IPS-15b (cell line): ENCODE measurements at regions not wholly inside any gene's neighbourhood (a gene's known extent, or its start where the extent isn't known, plus 50 kb on each side); places are given as distances from the start of the nearest gene placed in this dataset.

Experiments
- H3K27me3 ChIP-seq: one replicate; pipeline ENCODE4 v1.6.1; 2013; ENCODE audit warnings: low read length; ENCODE audit not compliant: control insufficient read depth, insufficient read depth
- H3K36me3 ChIP-seq: one replicate; pipeline ENCODE4 v1.6.1; 2013; ENCODE audit warnings: low read length; ENCODE audit not compliant: control insufficient read depth, insufficient read depth
- H3K4me1 ChIP-seq: one replicate; pipeline ENCODE4 v1.6.1; 2013; ENCODE audit warnings: mild to moderate bottlenecking, low read length; ENCODE audit not compliant: control insufficient read depth, insufficient read depth
- H3K4me3 ChIP-seq: one replicate; pipeline ENCODE4 v1.5.1; 2013; ENCODE audit warnings: low read depth, low read length
- H3K9ac ChIP-seq: one replicate; pipeline ENCODE4 v1.6.1; 2013; ENCODE audit warnings: low read depth, mild to moderate bottlenecking, low read length
- H3K9me3 ChIP-seq: one replicate; pipeline ENCODE4 v1.6.1; 2013; ENCODE audit warnings: mild to moderate bottlenecking, low read length; ENCODE audit not compliant: control insufficient read depth, insufficient read depth

DNA sequence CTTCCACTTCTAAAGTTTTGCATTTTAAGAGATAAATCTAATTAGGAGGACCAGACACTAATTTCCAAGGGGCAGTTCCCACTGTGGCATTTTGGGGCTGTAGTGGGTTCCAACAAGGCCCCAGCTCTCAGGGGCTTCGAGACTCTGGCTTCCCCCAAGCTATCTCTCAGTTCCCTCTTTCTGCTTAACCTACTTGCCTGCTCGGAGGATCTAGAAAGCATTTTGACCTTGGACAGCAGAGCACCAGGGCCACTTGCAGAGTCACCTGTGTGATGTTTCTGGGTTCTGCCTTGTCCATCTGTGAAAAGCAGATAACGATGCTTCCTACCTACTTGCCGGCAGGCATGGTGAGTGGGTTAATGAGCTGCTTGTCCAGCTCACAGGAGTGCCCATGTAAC is 175.4 kb downstream of the MED10 start:
- no peaks in the 10 kb centered on the region for H3K9me3 ChIP-seq
- no peak overlapping the region for H3K4me3 ChIP-seq
- H3K9ac ChIP-seq = no peak overlapping the region
- H3K36me3 ChIP-seq = no peaks in the 10 kb centered on the region
- H3K27me3 ChIP-seq = no peaks in the 10 kb centered on the region
- no peaks in the 10 kb centered on the region for H3K4me1 ChIP-seq

DNA sequence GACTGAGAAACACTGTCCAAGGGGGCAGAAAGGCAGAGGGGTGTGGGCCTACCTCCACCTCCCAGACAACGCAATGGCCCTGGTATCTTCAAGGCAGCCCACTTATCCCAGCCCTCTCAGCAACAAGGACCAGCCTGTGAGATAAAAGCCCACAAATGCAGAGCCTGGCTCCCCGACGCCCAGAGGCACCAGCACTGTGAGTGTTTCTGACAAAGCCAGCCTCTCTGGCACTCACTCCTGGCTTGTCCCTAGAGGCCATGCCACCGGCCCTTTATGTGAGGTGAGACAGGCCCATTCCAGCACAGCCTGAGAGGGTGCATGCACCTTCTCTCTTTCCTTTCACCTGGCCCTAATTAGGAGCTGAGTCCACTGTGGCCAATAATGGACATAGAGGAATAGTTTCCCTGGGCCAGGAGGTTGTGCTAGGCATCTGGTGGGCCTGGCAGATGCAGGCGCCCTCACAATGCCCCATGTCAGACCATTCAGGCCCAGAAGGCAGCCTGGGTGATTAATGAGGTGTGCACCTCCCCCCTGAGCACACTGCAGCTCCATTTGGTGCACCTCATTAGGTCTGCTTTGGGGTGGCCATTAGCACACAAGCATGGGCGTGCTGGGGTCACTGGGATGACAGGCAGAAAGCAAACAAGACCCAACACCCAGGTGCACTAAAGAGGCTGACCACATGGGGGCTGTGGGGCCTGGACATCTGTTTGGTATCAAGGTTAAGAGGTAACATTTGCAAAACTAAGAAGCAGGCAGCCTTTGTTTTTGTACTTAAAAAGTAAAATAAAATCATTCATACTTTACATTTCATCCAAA is 176.0 kb downstream of the MED10 start:
- Histone ChIP-seq H3K4me3 (no peak overlapping the region), H3K27me3 (no peaks in the 10 kb centered on the region), H3K9me3 (no peaks in the 10 kb centered on the region), H3K4me1 (no peaks in the 10 kb centered on the region), H3K36me3 (no peaks in the 10 kb centered on the region), H3K9ac (no peak overlapping the region)

DNA sequence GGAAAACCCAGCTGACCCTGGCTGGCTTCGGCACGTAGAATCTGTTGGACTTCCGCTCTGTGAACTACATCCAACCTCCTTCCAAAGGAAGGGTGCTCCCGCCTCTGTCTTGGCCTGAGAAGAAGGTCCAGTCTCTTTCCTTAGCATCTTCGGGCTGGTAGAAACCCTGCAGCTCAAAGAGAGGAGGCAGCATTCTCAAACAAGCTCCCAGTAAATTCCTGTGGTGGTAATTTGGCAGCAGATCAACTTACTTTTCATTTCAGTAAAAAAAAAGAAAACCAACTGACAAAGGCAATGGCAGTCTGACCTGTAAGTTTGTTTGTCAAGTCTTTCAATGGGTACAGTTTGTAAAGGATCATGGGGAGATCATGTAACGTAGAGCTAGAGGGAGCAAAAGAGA is 176.7 kb downstream of the MED10 start:
- H3K36me3 ChIP-seq = no peaks in the 10 kb centered on the region
- H3K9ac ChIP-seq = no peak overlapping the region
- no peaks in the 10 kb centered on the region for H3K9me3 ChIP-seq
- no peaks in the 10 kb centered on the region for H3K27me3 ChIP-seq
- no peaks in the 10 kb centered on the region for H3K4me1 ChIP-seq
- no peak overlapping the region for H3K4me3 ChIP-seq

DNA sequence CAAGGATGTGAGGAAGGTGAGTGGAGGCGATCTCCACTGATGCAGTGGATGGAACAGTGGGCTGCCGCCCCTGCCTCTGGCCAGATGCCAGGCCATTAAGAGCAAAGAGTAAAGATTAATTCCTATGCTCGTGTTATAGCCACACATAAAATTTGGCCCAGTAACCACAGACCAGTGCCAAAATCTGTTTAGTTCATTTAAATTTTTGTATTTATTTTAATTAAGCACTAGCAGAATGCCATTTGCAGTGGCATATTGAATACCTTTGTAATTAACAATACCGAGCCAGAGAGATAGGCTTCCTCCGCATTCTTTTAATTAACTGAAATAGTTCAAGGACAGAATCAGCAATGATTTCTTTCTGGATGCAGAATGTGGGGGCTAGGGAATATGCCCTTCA is 179.8 kb downstream of the MED10 start:
- no peaks in the 10 kb centered on the region for H3K9me3 ChIP-seq
- no peak overlapping the region for H3K4me3 ChIP-seq
- H3K36me3 ChIP-seq = no peaks in the 10 kb centered on the region
- H3K9ac ChIP-seq = no peak overlapping the region
- H3K27me3 ChIP-seq = no peaks in the 10 kb centered on the region
- H3K4me1 ChIP-seq = peaks cover 4% of the 10 kb centered on the region

DNA sequence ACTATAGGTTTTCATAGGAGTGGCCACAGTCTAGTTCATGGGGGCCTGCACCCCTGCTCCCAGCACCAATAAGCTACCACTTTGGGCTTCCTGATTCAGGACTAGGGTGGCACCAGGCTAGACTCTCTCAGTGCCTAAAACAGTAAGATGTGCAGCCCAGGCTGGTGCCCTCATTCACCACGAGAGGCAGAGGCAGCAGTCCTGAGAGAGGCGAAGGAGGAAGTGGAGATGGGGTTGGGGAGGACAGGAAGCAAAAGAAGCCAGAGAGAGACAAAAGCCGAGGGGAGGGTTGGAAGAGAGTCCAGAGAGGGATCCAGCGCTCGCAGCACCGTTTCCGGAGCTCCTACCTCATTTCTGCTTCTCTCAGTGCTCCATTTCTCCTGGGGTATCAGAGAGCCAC is 180.9 kb downstream of the MED10 start:
- no peak overlapping the region for H3K4me3 ChIP-seq
- H3K9ac ChIP-seq = no peak overlapping the region
- peaks cover 4% of the 10 kb centered on the region for H3K4me1 ChIP-seq
- no peaks in the 10 kb centered on the region for H3K27me3 ChIP-seq
- no peaks in the 10 kb centered on the region for H3K9me3 ChIP-seq
- no peaks in the 10 kb centered on the region for H3K36me3 ChIP-seq

DNA sequence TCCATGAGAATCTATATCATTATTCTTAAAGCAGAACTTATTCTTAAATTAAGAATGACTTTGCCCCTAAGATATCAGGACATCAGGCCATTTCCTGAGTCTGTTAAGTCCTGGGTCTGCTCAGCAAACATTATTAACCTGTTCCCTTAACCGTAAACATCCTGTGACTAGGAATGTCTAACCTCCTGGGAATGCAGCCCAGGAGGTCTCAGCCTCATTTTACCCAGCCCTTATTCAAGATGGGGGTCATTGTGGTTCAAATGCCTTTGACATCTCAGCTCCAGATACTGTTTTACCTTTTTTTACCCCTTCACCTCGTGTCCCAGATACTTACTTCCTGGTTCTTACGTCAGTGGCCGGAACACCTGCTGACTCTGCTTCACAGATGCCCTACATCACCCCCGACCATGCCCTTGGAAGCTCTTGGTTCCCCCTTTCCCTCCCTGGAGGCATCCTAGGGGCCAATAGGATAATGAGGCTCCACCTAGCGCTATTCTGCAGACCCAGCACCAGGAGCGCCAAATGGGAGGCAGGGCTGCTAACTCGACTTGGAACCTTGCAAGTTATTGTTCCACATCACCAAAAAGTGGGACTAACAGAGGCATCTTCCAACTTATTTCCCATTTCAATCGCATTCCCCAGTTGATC is 182.5 kb downstream of the MED10 start:
- Histone ChIP-seq H3K9ac (no peak overlapping the region), H3K36me3 (no peaks in the 10 kb centered on the region), H3K4me3 (no peak overlapping the region), H3K9me3 (no peaks in the 10 kb centered on the region), H3K4me1 (peaks cover 4% of the 10 kb centered on the region), H3K27me3 (no peaks in the 10 kb centered on the region)

DNA sequence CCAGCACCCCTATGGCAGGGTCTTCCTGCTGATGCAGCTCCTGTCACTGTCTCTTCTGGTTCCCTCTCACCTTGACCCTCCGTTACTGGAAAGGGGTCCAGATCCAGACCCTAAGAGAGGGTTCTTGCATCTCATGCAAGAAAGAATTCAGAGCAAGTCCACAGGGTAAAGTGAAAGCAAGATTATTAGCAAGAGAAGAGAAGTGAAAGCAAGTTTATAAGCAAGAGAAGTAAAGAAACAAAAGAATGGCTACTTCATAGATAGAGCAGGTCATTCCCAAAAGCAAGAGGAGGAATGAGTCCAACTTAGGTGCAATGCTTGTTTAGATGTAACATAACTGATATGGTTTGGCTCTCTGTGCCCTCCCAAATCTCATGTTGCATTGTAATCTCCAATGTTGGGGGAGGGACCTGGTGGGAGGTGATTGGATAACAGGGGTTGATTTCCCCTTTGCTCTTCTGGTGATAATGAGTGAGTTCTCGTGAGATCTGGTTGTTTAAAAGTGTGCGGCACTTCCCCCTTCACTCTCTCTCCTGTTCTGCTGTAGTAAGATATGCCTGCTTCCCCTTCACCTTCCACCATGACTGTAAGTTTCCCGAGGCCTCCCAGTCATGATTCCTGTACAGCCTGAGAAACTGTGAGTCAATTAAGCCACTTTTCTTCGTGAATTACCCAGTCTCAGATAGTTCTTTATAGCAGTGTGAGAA is 183.3 kb downstream of the MED10 start:
- no peaks in the 10 kb centered on the region for H3K27me3 ChIP-seq
- no peak overlapping the region for H3K9ac ChIP-seq
- no peaks in the 10 kb centered on the region for H3K36me3 ChIP-seq
- H3K4me1 ChIP-seq = peaks cover 4% of the 10 kb centered on the region
- no peaks in the 10 kb centered on the region for H3K9me3 ChIP-seq
- no peak overlapping the region for H3K4me3 ChIP-seq

DNA sequence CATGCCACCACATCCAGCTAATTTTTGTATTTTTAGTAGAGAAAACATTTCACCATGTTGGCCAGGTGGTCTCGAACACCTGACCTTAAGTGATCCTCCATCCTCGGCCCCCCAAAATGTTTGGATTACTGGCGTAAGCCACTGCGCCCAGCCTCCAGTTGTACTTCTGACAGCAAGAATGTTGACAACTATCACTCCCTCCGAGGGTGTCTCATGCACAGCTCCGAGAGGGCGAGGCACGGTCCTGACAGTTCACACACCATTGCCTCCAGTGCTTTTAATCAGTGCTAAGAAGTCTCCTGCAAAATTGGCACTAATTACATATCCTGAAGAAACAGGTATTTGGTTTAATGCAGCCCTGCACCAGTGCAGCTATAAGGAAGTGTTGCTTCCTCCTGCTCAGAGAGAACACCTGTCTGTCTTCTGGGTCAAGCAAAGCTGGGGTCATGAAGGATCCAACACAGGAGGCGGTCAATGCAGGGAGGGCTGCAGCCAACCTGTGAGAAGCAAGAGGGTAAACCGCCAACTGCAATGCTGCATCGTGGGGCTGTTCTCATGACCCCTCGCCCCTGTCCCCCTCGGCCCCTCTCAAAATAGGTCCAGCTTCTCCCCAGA is 184.0 kb downstream of the MED10 start:
- H3K27me3 ChIP-seq = no peaks in the 10 kb centered on the region
- H3K36me3 ChIP-seq = no peaks in the 10 kb centered on the region
- no peaks in the 10 kb centered on the region for H3K9me3 ChIP-seq
- H3K9ac ChIP-seq = no peak overlapping the region
- no peak overlapping the region for H3K4me3 ChIP-seq
- H3K4me1 ChIP-seq = peaks cover 4% of the 10 kb centered on the region

DNA sequence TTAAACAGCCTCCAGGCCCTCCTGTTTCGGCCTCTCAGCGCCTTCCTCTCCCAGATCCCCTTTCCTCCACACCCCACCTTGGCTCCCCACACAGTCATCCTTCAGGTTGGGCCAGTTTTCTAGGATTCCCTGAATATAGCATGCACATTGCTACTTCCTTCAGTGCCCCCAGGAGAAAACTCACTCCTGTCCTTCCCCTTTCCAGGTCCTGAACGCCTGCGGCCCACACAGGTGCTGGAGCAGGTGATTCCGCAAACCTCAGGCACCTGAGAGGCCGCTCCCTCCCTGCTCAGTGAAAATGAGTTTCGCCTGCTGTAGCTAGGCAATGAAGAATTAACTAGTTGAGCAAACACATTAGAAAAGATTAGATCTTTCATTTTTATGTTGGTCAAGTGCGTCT is 185.0 kb downstream of the MED10 start:
- Histone ChIP-seq H3K27me3 (no peaks in the 10 kb centered on the region), H3K4me3 (no peak overlapping the region), H3K9me3 (no peaks in the 10 kb centered on the region), H3K4me1 (peaks cover 4% of the 10 kb centered on the region), H3K36me3 (no peaks in the 10 kb centered on the region), H3K9ac (no peak overlapping the region)

DNA sequence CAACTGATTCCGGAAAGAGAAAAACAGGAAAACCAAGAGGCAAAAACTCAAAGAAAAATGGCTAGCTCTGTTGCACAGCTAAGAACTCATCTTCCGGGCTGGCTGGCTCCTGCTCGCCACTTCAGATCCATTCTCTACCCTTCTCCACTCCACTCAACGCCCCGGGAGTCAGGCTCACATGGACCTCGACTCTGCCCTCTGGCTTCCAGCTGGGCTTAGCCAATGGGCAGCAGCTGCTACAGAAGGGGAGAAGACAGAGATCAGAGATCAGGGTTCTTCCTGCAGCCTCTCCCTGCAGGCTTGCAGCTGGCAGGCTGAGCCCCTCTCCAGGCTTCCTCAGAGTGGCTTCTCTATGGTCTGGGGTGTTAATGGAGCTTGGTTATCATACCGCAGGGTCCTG is 187.5 kb downstream of the MED10 start:
- Histone ChIP-seq H3K4me1 (peaks cover 4% of the 10 kb centered on the region), H3K9ac (no peak overlapping the region), H3K9me3 (no peaks in the 10 kb centered on the region), H3K27me3 (no peaks in the 10 kb centered on the region), H3K4me3 (no peak overlapping the region), H3K36me3 (no peaks in the 10 kb centered on the region)

DNA sequence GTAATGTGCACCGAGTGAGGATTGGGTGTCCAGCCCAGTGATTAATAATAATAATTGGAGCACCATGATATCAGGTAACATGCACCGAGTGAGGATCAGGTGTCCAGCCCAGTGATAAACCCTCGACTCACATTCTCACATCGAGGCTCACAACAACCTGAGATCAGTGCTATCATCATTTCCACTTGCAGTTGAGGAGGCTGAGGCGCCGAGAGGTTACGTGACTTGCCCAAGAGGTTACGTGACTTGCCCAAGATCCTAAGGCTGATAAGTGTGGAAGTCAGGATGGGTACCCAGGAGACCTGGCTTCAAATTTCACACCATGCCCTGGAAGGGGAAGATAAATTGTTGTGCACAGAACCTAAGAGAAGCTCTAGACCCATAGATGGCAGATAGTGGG is 189.4 kb downstream of the MED10 start:
- Histone ChIP-seq H3K36me3 (no peaks in the 10 kb centered on the region), H3K4me3 (no peak overlapping the region), H3K9me3 (no peaks in the 10 kb centered on the region), H3K4me1 (no peaks in the 10 kb centered on the region), H3K27me3 (no peaks in the 10 kb centered on the region), H3K9ac (no peak overlapping the region)
